HG02852 (cell line): ENCODE measurements at regions not wholly inside any gene's neighbourhood (a gene's known extent, or its start where the extent isn't known, plus 50 kb on each side); places are given as distances from the start of the nearest gene placed in this dataset.

ENCODE experiments used
- ATAC-seq: cut with Tn5 transposase; IDR thresholded peaks from one replicate; pipeline ENCODE4 v1.9.1; 2021; ENCODE audit warnings: mild to moderate bottlenecking, moderate library complexity; ENCODE audit not compliant: unreplicated experiment

- no peak for ATAC-seq
Observed at GRCh38 chr3:187992609-187993008, 161.3 kb upstream of the LPP start.

GRCh38 chr3:187994221-187995042, 159.5 kb upstream of the LPP start:
- no peak for ATAC-seq

- no peak for ATAC-seq
Observed at GRCh38 chr3:187995043-187995400, 158.9 kb upstream of the LPP start.

- no peak for ATAC-seq
Observed at GRCh38 chr3:187995667-187996066, 158.3 kb upstream of the LPP start.

GRCh38 chr3:187996609-187997008, 157.3 kb upstream of the LPP start:
- no peak for ATAC-seq

- no peak for ATAC-seq
Observed at GRCh38 chr3:187997490-187997889, 156.5 kb upstream of the LPP start.

GRCh38 chr3:187997946-187998561, 155.9 kb upstream of the LPP start:
- ATAC-seq: no peak

- ATAC-seq: no peak
Observed at GRCh38 chr3:187998611-187999010, 155.3 kb upstream of the LPP start.

GRCh38 chr3:187999821-188000220, 154.1 kb upstream of the LPP start:
- no peak for ATAC-seq

- no peak for ATAC-seq
Observed at GRCh38 chr3:188000361-188000861, 153.5 kb upstream of the LPP start.

- ATAC-seq: no peak
Observed at GRCh38 chr3:188001093-188001492, 152.9 kb upstream of the LPP start.

GRCh38 chr3:188001926-188002325, 152.0 kb upstream of the LPP start:
- no peak for ATAC-seq

GRCh38 chr3:188002626-188003138, 151.3 kb upstream of the LPP start:
- no peak for ATAC-seq

- ATAC-seq: no peak
Observed at GRCh38 chr3:188003188-188004171, 150.5 kb upstream of the LPP start.

- no peak for ATAC-seq
Observed at GRCh38 chr3:188006726-188007393, 147.1 kb upstream of the LPP start.

GRCh38 chr3:188007897-188008296, 146.1 kb upstream of the LPP start:
- ATAC-seq: no peak

GRCh38 chr3:188008582-188009213, 145.3 kb upstream of the LPP start:
- no peak for ATAC-seq

GRCh38 chr3:188010478-188010877, 143.5 kb upstream of the LPP start:
- no peak for ATAC-seq

GRCh38 chr3:188019727-188020126, 134.2 kb upstream of the LPP start:
- ATAC-seq: no peak

- ATAC-seq: no peak
Observed at GRCh38 chr3:188021041-188021440, 132.9 kb upstream of the LPP start.
